ENCODE measurements at regions not wholly inside any gene's neighbourhood (a gene's known extent, or its start where the extent isn't known, plus 50 kb on each side); places are given as distances from the start of the nearest gene placed in this dataset.
"Not testable (repeated sequence)": the region's sequence is repeated elsewhere in the genome, so short reads cannot be mapped to it uniquely, and the experiment has no call there.

DNA sequence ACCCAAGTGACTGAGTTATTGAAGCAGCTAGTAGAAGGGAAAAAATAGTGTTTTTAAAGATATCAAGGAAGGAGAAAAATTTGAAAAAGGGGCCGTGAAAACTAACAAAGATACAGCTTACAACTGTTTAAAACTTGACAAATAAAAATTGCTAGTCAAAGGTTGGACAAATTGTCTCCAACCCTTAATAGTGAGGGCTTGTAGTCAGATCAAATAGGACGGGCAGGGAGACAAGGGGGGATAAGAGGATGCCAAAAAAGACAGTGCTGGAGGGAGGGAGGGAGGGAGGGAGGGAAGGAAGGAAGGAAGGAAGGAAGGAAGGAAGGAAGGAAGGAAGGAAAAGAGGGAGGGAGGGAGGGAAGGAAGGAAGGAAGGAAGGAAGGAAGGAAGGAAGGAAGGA, 1825.8 kb upstream of the MIR17HG start:
- DNase-seq = not testable (repeated sequence)

DNA sequence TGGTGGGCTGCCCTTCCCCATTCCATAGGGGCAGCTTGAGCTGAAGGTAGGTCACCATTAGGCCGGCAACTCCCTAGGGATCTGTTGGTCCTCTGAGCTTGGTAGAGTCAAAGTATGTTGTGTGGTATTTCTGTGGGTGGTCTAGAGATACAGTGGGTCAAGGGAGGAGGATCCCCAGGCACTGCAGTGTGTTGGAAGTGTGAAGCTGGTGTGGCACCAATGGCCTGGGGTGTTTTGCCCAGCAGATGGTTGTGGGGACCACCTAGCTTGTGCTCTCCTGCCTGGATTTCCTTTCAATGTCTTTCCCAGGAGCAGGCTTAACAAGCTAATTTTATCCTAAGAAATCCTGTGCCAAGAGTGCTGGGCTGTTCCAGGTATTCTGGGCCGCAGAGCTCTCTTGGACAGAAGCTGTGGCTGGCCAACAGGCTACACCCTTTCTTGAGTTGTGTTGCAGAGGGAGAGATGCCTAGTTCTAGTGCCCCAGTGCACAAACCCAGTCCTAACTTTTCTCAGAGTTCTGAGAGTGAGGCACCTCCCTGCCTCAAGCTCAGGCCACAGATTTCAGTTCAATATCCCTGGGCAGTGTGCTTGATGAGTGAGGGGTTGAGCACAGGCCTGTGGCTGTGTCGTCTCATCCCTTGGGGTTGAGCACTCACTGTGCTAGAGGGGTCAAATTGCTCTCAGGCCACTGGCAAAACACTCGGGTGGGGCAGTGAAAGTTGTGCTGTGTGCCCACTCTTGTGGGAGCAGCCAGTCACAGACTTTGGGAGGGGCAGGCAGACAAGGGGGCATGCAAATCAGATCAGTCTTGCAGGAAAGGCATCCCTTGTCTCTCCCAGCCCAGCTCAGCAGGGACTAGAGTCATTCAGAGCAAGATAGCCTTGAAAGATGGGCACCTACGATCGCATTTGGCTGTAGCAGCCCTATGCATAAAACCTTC, 1806.1 kb upstream of the MIR17HG start:
- DNase-seq = no peak

DNA sequence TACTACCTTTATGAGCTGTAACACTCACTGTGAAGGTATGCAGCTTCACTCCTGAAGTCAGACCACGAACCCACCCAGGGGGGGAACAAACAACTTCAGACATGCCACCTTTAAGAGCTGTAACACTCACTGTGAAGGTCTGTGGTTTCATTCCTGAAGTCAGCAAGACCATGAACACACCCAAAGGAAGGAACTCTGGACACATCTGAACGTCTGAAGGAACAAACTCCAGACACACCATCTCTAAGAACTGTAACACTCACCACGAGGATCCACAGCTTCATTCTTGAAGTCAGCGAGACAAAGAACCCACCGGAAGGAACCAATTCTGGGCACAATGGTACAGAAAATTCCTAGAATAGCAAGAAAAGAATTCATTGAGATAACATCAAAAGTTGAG, 1796.5 kb upstream of the MIR17HG start:
- no peak for DNase-seq

DNA sequence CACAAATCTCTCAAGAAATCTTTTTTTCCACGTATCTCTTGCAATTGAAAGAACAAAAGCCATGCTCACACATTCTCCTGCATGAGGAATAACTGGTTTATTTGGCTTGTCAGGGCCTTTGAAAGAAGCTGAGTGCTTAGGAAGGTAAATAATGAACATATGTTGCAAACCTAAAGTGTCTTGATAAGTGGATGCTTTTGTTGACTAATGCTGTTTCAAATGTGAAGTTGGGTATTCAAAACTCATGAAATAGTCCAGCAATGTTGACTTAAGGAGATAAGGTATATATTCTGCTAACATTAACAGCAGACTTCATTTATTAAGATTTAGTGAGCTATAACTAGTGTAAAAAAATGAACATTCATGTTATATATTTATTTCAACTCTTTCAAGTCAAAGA, 1792.7 kb upstream of the MIR17HG start:
- no peak for DNase-seq

DNA sequence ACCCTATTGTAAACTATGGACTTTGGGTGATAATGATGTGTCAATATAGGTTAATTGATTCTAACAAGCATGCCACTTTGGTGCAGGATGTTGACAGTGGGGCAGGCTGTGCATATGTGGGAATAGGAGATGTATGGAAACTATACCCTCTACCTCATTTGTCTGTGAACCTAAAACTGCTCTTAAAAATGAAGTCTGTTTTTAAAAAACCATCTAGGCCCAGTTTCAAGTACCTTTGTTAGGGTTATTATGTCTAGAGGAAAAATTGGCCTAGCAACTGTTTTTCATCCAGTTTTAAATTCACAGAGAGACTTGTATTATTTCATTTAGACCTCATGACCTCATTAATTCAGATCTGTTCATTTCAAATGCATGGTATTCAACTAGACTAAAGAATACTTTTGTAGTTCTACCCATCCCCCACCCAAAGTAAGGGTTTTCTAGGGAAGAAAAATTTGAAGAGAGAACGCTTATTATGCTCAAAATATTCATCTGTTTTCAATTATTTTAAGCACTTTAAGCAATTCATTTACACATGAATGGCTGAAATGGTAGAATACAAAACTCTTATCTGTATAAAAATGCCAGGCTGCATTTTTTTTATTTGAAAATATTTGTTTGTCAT, 1781.9 kb upstream of the MIR17HG start:
- no peak for DNase-seq

DNA sequence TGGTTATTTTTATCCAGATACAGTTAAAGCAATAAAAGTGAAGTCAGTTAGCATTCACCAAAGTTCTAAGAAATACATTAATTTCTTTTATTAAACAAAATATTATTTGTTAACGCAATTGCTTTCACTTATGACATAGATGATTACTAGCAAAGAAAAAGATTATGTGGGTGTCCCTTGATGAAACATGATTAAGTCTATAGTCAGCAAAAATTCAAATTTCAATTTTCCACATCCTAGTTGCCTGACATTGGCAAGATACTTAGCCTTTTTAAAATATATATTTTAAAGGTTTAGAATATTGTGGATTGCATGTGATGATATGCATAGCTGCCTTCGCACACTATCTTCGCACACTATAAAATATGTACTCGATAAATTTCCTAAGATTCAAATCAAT, 1780.5 kb upstream of the MIR17HG start:
- DNase-seq = no peak

DNA sequence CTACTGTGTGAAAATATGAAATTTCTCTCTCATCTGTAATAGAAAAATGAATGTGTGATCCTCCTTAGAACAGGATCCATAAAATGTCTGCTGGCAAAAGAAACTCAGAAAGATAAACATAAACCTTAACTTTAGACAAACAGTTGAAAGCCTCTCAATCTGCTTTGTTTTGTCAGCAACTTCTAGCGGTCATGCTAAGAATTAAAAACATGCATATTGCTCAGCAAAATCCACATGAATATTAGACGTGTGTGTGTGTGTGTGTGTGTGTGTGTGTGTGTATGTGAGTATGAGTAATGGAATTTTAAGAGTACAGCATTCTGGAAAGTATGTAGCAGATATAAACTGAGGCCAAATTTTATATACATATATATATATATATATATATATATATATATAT, 1779.2 kb upstream of the MIR17HG start:
- DNase-seq = no peak

DNA sequence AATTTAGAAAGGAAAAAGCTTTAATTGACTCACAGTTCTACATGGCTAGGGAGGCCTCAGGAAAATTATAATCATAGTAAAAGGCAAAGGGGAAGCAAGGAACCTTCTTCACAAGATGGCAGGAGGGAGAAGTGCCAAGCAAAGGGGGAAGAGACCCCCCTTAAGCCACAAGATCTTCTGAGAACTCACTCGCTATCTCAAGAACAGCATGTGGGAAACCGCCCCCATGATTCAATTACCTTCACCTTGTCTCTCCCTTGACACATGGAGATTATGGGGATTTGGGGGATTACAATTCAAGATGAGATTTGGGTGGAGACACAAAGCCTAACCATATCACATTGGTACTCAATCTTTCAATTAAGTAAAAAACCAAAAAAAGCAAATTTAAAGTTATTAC, 1778.7 kb upstream of the MIR17HG start:
- no peak for DNase-seq

DNA sequence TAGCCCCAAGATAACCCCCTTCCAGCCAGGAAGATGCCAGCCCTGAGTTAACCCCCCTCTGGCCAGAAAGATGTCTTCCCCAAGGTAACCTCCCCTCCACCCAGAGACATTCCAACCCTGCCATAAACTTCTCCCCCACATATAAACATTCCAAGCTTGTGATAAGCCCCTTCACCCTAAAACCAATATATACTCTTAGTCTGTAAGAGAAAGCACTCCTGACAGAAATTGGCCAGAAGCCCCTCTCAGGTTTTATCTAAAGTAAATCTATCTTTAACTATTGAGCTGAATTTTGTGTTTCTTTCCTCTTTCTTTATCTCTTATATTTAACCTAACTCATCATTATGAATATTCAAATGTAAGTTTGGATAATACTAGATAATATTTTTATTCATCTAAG, 1775.8 kb upstream of the MIR17HG start:
- DNase-seq = no peak

DNA sequence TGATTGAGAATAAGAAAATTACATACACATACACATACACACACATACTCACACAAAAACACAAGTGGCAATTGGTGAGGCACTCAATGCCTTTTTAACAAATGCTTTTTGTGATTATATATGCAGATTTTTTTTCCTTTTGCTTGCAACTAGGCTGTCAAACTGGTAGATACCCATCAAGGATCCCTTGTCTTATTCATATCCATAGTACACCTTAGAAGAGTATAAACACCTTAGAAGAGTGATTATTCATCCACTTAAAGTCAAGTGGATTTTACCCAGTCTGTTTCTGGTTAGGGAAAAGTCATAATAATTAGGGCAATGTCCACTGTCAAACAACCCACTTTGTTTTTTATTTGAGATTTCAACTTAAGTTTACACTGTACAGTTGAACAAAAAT, 1773.4 kb upstream of the MIR17HG start:
- no peak for DNase-seq

DNA sequence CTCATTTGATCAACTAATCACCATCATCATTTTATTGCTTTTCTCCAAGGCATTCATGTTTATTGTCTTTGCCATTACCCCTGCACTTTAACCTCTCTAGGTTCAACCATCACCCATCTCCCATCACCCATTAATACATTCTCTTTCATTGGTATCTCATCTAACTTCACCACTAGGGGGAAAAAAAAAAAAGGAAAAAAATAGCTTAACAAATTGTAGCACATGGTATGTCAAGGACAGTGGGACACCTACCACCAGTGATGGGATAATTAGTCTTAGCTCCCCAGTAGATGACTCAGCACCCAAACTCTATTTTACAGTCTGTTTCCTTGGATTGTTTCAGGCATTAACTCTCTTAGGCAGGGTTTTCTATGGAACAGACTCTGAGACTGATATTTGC, 1770.2 kb upstream of the MIR17HG start:
- DNase-seq = no peak

DNA sequence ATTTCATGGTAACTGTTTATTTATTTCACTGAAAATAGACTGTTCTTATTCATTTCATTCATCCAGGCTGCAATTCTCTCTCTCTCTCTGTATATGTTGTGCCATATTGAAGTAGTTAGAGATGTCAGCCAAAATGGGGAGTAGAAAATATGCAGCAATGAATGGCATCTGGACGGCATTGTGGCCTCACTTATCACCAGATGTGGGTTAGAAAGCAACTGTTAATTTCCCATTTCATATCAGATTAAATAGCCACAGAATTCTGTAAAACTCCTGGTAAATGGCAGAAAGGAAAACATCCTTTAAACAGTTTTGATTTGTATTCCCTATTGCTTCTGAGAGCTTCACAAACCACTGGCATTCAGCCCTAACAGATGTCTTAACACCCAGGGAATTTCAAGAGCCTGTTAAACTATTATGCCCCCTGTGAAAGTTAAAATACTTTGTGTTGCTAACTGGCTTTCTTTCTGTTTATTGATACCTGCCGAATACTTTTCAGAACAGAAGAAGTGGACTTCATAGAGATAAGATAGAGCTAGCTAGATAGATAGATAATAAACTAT, 1763.3 kb upstream of the MIR17HG start:
- no peak for DNase-seq

DNA sequence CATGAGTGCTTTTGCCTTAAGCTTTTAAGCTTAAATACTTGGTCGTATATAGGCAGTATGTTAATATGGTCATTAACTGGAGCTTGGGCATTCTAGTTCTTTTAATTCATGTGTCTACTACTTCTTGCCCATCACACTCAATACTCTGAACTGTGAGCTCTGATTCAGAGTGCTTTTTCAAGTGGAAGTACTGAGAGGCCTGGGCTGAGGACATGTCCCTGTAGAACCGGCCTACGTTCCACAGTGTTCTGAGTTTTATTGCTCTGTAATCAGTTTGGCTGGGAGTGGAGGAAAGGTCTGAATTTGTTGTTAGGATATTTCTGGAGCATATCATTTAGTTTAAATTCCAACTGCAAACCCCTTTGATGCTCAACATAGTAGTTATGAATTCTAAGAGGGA, 1744.8 kb upstream of the MIR17HG start:
- DNase-seq = no peak

DNA sequence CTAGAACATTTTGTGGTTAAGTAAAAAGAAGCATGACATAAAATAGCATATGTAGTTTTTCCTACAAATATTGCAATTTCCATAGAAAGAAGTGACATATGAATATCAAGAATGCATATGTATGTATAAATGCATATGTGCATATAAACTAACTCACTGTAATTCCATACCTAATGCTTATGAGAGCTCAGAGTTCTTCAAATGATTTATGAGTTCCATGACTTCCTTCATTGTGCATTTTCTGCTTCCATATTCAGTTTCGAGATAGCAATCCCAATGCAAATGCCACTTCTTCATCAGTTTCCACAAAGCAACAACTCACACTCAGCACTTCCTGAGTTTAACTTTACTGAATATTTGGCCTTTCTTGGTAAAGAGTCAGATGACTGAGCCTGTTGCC, 1744.3 kb upstream of the MIR17HG start:
- DNase-seq = no peak

DNA sequence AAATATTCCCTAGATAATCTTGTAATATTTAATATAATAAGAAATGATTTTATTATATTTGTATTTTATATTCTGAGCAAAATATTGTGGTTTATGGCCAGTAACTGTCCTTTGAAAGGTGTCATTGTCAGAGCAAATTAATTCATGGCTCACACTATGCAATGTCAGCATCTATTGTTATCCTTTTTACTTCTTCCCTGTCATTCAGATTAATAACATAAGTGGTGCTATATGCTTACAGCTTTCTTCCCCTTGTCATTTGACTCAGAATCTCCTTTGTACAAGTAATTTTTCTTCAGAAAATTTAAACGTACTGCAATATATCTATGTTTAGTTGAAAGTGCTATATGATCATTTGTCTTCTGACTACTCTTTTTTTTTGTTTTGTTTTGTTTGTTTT, 1738.2 kb upstream of the MIR17HG start:
- no peak for DNase-seq

DNA sequence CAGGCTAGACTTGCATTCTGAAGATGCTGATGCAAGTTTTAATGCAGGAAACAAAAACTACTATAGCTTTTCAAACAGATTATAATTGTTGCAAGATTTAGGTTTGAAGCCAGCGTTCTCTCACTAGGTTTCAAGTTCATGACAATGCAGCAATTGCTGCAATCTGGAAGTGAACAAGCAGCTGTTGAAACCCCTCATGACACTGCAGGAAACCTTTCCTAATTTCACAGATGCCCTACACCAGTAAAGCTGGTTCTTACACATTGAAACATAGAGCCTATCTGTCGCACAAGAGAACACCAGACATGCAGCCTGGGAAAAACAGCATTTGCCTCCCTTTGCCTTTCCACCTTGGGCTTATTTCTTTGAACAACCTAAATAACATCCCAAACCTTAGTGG, 1737.2 kb upstream of the MIR17HG start:
- no peak for DNase-seq

DNA sequence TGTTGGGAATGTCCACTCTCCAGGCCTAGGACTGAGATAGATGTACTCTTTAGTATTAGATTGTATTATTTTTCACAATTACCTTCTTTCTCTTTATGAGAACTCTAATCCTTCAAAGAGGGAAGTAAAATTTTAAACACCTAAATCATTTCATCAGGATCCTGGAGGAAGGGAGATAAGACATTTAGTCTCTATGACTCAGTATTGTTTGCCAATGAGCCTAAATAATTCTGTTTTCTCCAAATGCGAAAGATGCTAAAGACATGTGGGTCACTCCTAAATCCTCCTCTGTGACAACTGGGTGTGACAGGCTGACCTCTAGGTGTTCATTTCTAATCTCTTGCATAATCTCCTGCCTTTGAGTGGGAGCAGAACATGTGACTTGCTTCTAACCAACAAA, 1736.6 kb upstream of the MIR17HG start:
- no peak for DNase-seq

DNA sequence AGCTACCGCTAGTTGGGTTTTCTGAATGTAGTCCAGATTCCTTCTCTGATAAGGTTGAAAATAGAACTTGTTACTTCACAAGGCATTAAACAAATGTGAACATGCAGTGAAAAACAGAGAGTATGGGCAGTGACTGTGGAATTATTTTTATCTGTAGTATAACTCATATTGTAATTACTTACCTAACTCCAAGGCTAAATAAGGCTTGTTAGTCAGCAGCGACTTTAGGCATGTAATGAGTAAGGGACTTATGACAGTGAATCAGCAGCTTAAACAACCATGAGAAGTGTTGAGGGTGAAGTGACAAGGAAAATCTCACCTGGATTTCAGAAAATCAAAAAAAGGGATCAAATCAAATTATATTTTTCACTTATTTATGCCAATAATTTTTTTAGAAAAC, 1719.5 kb upstream of the MIR17HG start:
- DNase-seq = no peak

DNA sequence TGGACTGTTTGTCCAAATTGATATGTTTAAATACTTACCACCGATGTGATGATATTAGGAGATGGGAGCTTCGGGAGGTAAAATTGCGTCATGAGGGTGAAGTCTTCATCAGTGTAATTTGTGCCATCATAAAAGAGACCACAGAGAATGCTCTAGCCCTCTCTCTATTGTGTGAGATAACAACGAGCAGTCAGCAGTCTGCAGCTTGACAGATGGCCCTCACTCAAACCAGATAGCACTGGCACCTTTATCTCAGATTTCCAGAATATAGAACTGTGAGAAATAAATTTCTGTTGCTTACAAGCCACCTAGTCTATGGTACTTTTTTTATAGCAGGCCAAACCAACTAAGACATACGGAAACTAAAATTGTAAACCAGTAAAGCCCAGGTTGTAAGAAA, 1718.9 kb upstream of the MIR17HG start:
- DNase-seq = no peak

DNA sequence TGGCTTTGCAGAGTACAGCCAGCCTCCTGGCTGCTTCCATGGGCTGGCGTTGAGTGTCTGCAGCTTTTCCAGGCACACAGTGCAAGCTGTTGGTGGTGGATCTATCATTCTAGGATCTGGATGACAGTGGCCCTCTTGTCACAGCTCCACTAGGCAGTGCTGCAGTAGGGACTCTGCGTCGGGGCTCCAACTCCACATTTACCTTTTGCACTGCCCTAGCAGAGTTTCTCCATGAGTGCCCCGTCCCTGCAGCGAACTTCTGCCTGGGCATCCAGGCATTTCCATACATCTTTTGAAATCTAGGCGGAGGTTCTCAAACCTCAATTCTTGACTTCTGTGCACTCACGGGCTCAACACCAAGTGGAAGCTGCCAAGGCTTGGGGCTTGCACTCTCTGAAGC, 1697.3 kb upstream of the MIR17HG start:
- DNase-seq = no peak

DNA sequence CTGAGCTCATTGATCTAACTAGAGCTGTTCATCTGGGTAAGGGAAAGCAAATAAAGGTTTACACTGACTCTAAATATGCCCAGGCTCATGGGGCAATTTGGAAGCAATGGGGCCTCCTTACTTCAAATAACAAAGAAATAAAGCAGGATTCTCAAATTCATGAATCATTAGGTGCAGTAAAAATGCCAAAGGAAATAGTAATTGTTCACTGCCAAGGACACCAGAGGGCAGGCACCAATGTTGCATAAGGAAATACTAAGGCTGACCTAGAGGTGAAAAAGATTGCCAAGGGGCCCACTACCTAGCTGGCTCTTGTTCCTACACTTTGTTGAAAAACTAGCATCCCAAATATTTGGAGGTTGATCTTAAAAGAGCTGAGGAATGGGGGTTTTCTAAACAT, 1686.7 kb upstream of the MIR17HG start:
- DNase-seq = no peak

DNA sequence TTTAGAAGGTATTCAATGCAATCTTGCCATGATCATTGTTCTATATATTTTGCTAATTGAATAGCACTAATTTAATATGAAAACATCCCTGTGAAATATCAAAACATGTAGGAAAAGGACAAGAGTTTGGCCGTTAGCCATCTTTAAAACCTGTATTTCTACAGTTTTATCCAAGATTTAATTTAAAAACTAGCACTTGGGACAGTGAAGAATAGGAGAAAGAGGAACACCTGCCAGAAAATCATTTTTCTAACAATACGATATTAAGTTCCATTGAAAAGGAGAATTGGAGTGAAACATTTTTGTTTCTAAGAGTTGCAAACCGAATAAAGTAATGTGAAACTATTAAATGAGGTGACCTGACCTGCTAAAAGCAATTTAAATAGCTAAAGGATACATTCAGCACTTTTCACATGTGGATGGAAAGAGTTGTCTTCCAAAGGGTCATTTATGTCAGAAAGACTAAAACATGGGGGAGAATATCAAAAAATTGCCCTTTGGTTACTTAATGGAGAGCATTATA, 1673.6 kb upstream of the MIR17HG start:
- DNase-seq = no peak

DNA sequence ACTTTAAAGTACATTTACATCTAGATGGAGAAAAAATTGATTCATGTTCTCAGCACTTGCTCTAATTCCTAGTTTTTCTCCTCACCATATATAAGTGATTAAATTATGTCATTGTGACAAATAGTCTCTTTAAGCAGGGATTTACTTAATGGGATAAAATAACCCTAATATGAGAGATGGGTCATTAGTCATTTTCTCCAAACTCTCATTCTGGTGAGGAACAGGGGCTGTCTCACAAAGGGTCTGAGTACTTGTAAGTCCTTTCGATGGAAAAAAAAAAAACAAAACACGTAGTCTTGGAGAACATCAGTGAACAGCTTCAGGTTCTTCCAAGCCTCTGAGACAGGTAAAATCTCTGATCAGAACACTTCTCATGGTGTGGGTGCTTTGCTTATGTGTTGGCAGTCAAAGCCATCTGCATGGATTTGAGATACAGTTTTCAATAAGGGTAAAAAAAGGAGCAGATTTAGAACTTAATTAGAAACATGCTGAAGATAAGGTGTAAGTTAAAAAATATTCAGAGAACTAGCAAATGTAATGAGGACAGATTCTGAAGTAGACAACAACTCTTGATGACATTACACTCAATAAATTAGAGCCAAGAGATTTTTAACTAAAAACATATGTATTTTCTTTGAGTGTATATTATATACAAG, 1668.9 kb upstream of the MIR17HG start:
- no peak for DNase-seq

DNA sequence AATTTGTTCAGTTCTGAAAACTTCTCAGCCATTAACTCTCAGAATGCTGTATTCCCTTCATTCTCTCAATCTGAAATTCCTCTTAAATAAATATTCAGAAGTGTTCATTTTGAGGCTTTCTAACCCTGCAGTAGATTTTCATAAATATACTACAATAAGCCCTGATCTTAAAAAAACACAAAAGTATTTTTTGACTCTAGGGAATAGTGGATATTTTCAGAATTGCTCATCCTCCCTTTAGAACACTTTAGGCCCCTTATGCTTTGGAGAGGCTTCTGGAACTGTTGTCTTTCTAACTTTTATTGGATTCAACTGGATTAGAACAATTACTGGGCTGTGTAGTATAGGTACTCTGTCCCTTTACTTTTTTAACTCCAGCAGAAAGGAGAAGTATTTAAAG, 1662.6 kb upstream of the MIR17HG start:
- no peak for DNase-seq
